H9 (cell line): ENCODE measurements at regions not wholly inside any gene's neighbourhood (a gene's known extent, or its start where the extent isn't known, plus 50 kb on each side); places are given as distances from the start of the nearest gene placed in this dataset.

Source experiments
- DNase-seq: peaks from one replicate; pipeline ENCODE4 v3.0.0-alpha.2; 2017
- H2AFZ ChIP-seq: one replicate; pipeline ENCODE4 v1.6.1; 2013; ENCODE audit warnings: mild to moderate bottlenecking, low read length, control low read depth, moderate library complexity
- H2AK5ac ChIP-seq: 2 replicates; pipeline ENCODE4 v1.6.1; 2013; ENCODE audit warnings: low read length, control low read depth, mixed read lengths; ENCODE audit not compliant: insufficient read length
- H2BK120ac ChIP-seq: one replicate; pipeline ENCODE4 v1.6.1; 2013; ENCODE audit warnings: low read depth, mild to moderate bottlenecking, low read length, control low read depth, inconsistent platforms; ENCODE audit not compliant: poor library complexity, severe bottlenecking
- H2BK12ac ChIP-seq: 2 replicates; pipeline ENCODE4 v1.6.1; 2013; ENCODE audit warnings: low read length, control low read depth, mixed read lengths, low read depth; ENCODE audit not compliant: insufficient read length
- H2BK15ac ChIP-seq: 2 replicates; pipeline ENCODE4 v1.6.1; 2013; ENCODE audit warnings: low read depth, low read length, control low read depth
- H2BK20ac ChIP-seq: one replicate; pipeline ENCODE4 v1.6.1; 2013; ENCODE audit warnings: low read depth, mild to moderate bottlenecking, low read length, control low read depth, inconsistent platforms; ENCODE audit not compliant: poor library complexity, severe bottlenecking
- H2BK5ac ChIP-seq: 2 replicates; pipeline ENCODE4 v1.6.1; 2013; ENCODE audit warnings: low read length, control low read depth, mixed read lengths; ENCODE audit not compliant: insufficient read length
- H3K14ac ChIP-seq: 2 replicates; pipeline ENCODE4 v1.6.1; 2013; ENCODE audit warnings: low read length, control low read depth; ENCODE audit not compliant: insufficient read depth
- H3K18ac ChIP-seq: 2 replicates; pipeline ENCODE4 v1.6.1; 2013; ENCODE audit warnings: low read depth, mild to moderate bottlenecking, mixed read lengths, low read length, control low read depth; ENCODE audit not compliant: insufficient read length
- H3K23ac ChIP-seq: 2 replicates; pipeline ENCODE4 v1.6.1; 2013; ENCODE audit warnings: low read length, control low read depth, mixed read lengths, low read depth; ENCODE audit not compliant: insufficient read length
- H3K23me2 ChIP-seq: 2 replicates; pipeline ENCODE4 v1.6.1; 2013; ENCODE audit warnings: low read depth, mild to moderate bottlenecking, mixed read lengths, low read length, control low read depth; ENCODE audit not compliant: insufficient read length, poor library complexity, severe bottlenecking
- H3K27ac ChIP-seq: 2 replicates; pipeline ENCODE4 v1.5.1; 2013; ENCODE audit warnings: low read length, control low read depth, mixed read lengths, low read depth; ENCODE audit not compliant: insufficient read length
- H3K27me3 ChIP-seq: 2 replicates; pipeline ENCODE4 v1.6.1; 2013; ENCODE audit warnings: low read length, control low read depth, inconsistent platforms; ENCODE audit not compliant: insufficient read depth
- H3K4ac ChIP-seq: 2 replicates; pipeline ENCODE4 v1.6.1; 2013; ENCODE audit warnings: low read depth, mild to moderate bottlenecking, control low read depth, inconsistent platforms, low read length, moderate library complexity
- H3K4me1 ChIP-seq: 2 replicates; pipeline ENCODE4 v1.6.1; 2013; ENCODE audit warnings: low read length, control low read depth, inconsistent platforms; ENCODE audit not compliant: insufficient read depth
- H3K4me2 ChIP-seq: 2 replicates; pipeline ENCODE4 v1.6.1; 2013; ENCODE audit warnings: low read length, control low read depth, mixed read lengths; ENCODE audit not compliant: insufficient read length, insufficient read depth
- H3K56ac ChIP-seq: 2 replicates; pipeline ENCODE4 v1.6.1; 2013; ENCODE audit warnings: low read depth, mild to moderate bottlenecking, mixed read lengths, low read length, control low read depth; ENCODE audit not compliant: insufficient read length
- H3K79me1 ChIP-seq: 2 replicates; pipeline ENCODE4 v1.6.1; 2013; ENCODE audit warnings: low read depth, mild to moderate bottlenecking, moderate library complexity, low read length, control low read depth, inconsistent platforms; ENCODE audit not compliant: insufficient read depth, poor library complexity, severe bottlenecking
- H3K79me2 ChIP-seq: 2 replicates; pipeline ENCODE4 v1.6.1; 2013; ENCODE audit warnings: low read length, control low read depth, inconsistent platforms; ENCODE audit not compliant: insufficient read depth
- H3K9ac ChIP-seq: 2 replicates; pipeline ENCODE4 v1.6.1; 2013; ENCODE audit warnings: low read length, control low read depth, mixed read lengths; ENCODE audit not compliant: insufficient read length; ENCODE audit errors: extremely low read depth
- H3K9me3 ChIP-seq: one replicate; pipeline ENCODE4 v1.6.1; 2013; ENCODE audit warnings: low read depth, low read length, inconsistent platforms; ENCODE audit not compliant: control insufficient read depth
- H3T11ph ChIP-seq: one replicate; pipeline ENCODE4 v1.6.1; 2013; ENCODE audit warnings: mild to moderate bottlenecking, low read length, control low read depth, inconsistent platforms
- H4K20me1 ChIP-seq: one replicate; pipeline ENCODE4 v1.6.1; 2013; ENCODE audit not compliant: control insufficient read depth, insufficient read length, insufficient read depth
- H4K5ac ChIP-seq: 2 replicates; pipeline ENCODE4 v1.6.1; 2013; ENCODE audit warnings: low read depth, mild to moderate bottlenecking, mixed read lengths, low read length, control low read depth; ENCODE audit not compliant: insufficient read length
- H4K8ac ChIP-seq: replicated peaks from 2 replicates; pipeline ENCODE4 v1.6.1; 2013; ENCODE audit warnings: low read length, control low read depth, mixed read lengths, low read depth; ENCODE audit not compliant: insufficient read length
- H4K91ac ChIP-seq: 2 replicates; pipeline ENCODE4 v1.6.1; 2013; ENCODE audit warnings: low read depth, mild to moderate bottlenecking, moderate library complexity, mixed read lengths, low read length, control low read depth; ENCODE audit not compliant: insufficient read length
- H3K27ac Mint-ChIP-seq, 3 experiments: 2 replicates in 2 of 3; 3 replicates in 1 of 3; pipeline ENCODE4 v1.8.0; 2020 to 2021; ENCODE audit warnings: mixed read lengths in 3 of 3, mild to moderate bottlenecking in 1 of 3, moderate library complexity in 1 of 3
- H3K27me3 Mint-ChIP-seq: 2 replicates; pipeline ENCODE4 v1.8.0; 2021; ENCODE audit warnings: low read depth, mild to moderate bottlenecking, moderate library complexity, mixed read lengths
- H3K36me3 Mint-ChIP-seq, 3 experiments: 2 replicates in 2 of 3; 3 replicates in 1 of 3; pipeline ENCODE4 v1.8.0; 2020 to 2021; ENCODE audit warnings: low read depth in 3 of 3, mixed read lengths in 3 of 3; ENCODE audit not compliant: insufficient read depth in 1 of 3
- H3K4me1 Mint-ChIP-seq, 2 experiments: 2 replicates each; pipeline ENCODE4 v1.8.0; 2020; ENCODE audit warnings: mixed read lengths in 2 of 2
- H3K4me3 Mint-ChIP-seq, 2 experiments: 2 replicates in 1 of 2; 3 replicates in 1 of 2; pipeline ENCODE4 v1.8.0; 2020 to 2021; ENCODE audit warnings: mild to moderate bottlenecking in 2 of 2, mixed read lengths in 2 of 2, moderate library complexity in 1 of 2
- H3K9me3 Mint-ChIP-seq, 2 experiments: 2 replicates in 1 of 2; 3 replicates in 1 of 2; pipeline ENCODE4 v1.8.0; 2020; ENCODE audit warnings: mild to moderate bottlenecking in 2 of 2, mixed read lengths in 2 of 2, moderate library complexity in 1 of 2
- WGBS: extraction: QIAGEN DNeasy Blood & Tissue Kit; methylation state at CpG from one replicate; pipeline ENCODE4 v1.1.7; 2013; ENCODE audit warnings: missing lambda C conversion rate, low lambda C conversion rate, mixed read lengths; ENCODE audit not compliant: insufficient read length; ENCODE audit errors: extremely low coverage; 5-methylcytosine and 5-hydroxymethylcytosine counted together
- TF ChIP-seq, protein P1 (sequence below): fragments of 200-600 bp; sonication (generic); conservative IDR thresholded peaks from 3 replicates; pipeline ENCODE4 v1.8.0; 2021; ENCODE audit warnings: antibody characterized with exemption, mild to moderate bottlenecking

DNA sequence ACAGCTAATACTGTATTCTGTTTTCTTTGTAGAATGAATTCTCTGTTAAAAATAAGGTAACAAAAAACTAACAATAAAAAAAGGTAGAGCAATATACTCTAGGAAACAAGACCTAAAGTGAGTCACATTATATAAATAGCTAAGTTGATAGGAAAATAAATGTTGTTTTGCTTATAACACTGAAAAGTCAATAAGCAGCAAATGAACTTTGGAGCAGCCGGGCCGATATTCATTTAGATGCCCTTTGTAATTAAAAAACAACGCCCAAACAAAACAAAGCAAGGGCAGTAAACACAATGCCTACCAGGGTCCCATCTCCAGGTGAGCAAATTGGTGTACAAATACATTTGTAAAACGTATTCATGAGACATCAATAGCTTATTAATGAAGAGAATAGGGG lies 227.6 kb upstream of the FOXN3 start:
- no peak overlapping the region for H3K4ac ChIP-seq
- WGBS, result no CpG with 5 or more reads among the region's 4 CpGs
- Mint-ChIP-seq H3K9me3 (no peaks in the 10 kb centered on the region), H3K27me3 (no peaks in the 10 kb centered on the region), H3K4me3 (no peak overlapping the region), H3K36me3 (no peaks in the 10 kb centered on the region), H3K27ac (no peak overlapping the region), H3K4me1 (peaks cover 8 to 11% of the 10 kb centered on the region in 2 experiments)
- DNase-seq, result no peak
- no peak overlapping the region for H2BK15ac ChIP-seq
- H2BK20ac ChIP-seq, result no peak overlapping the region
- no peaks in the 10 kb centered on the region for H3K4me1 ChIP-seq
- H3K23me2 ChIP-seq, result no peaks in the 10 kb centered on the region
- no peak overlapping the region for H2BK5ac ChIP-seq
- no peak overlapping the region for H3K9ac ChIP-seq
- H2BK12ac ChIP-seq, result no peak overlapping the region
- H4K20me1 ChIP-seq, result no peaks in the 10 kb centered on the region
- TF ChIP-seq, protein P1, sequence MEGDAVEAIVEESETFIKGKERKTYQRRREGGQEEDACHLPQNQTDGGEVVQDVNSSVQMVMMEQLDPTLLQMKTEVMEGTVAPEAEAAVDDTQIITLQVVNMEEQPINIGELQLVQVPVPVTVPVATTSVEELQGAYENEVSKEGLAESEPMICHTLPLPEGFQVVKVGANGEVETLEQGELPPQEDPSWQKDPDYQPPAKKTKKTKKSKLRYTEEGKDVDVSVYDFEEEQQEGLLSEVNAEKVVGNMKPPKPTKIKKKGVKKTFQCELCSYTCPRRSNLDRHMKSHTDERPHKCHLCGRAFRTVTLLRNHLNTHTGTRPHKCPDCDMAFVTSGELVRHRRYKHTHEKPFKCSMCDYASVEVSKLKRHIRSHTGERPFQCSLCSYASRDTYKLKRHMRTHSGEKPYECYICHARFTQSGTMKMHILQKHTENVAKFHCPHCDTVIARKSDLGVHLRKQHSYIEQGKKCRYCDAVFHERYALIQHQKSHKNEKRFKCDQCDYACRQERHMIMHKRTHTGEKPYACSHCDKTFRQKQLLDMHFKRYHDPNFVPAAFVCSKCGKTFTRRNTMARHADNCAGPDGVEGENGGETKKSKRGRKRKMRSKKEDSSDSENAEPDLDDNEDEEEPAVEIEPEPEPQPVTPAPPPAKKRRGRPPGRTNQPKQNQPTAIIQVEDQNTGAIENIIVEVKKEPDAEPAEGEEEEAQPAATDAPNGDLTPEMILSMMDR, result no peak
- H3K79me2 ChIP-seq, result no peaks in the 10 kb centered on the region
- H3K14ac ChIP-seq, result no peak overlapping the region
- no peaks in the 10 kb centered on the region for H3K79me1 ChIP-seq
- H3K18ac ChIP-seq, result no peak overlapping the region
- no peak overlapping the region for H4K91ac ChIP-seq
- no peak overlapping the region for H3T11ph ChIP-seq
- H3K27me3 ChIP-seq, result no peaks in the 10 kb centered on the region
- no peak overlapping the region for H2AFZ ChIP-seq
- no peaks in the 10 kb centered on the region for H3K9me3 ChIP-seq
- no peak overlapping the region for H3K23ac ChIP-seq
- H4K8ac ChIP-seq, result no peak overlapping the region
- no peak overlapping the region for H3K27ac ChIP-seq
- no peak overlapping the region for H2AK5ac ChIP-seq
- no peak overlapping the region for H2BK120ac ChIP-seq
- no peak overlapping the region for H4K5ac ChIP-seq
- H3K56ac ChIP-seq, result no peak overlapping the region
- no peak overlapping the region for H3K4me2 ChIP-seq
